NCI-H748 (cell line): ENCODE measurements at regions not wholly inside any gene's neighbourhood (a gene's known extent, or its start where the extent isn't known, plus 50 kb on each side); places are given as distances from the start of the nearest gene placed in this dataset.
A peak's percentile ranks its signal among the peaks of the same experiment; 100 is the strongest.

Experiments used
- DNase-seq: peaks from one replicate; lab custom pipeline; 2025; ENCODE audit not compliant: unreplicated experiment; lab: John Stamatoyannopoulos, UW

DNA sequence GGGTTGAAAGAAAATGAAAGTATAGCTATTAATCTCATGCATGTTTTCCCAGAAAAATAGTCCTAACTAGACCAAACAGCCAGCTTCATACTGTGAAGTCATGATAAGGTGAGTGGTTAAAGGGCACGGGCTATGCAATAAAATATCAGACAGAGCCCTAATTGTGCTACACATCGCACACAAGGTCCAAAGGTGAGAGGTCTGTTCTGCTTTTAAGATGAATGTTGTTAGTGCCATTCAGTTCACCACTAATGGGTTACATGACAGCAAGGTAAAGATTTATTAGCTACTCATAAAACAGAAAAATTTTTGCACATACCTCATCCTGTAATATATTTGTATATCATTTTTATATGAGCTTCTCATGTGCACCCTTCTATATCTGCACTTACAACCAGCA lies 105.0 kb upstream of the STK17B start:
- no peak for DNase-seq

DNA sequence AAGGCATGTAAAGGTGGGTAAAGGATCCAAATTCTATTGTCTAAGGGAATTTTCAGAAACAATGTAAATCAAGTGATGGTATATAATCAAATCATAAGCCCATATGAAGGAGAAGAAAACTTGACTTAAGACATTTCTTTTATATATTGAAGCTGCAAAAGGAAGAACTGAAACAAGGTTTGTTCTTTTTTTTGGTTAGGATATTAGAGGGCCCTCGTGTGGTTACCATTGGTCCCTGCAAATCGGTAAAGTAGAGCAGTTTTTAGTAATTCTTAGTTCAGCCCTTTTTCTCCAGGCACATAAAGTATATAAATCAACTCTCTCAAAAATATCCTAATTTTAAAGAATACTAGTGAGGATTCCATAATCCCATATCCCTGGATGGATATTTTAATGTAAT lies 105.6 kb upstream of the STK17B start:
- peak; percentile 11 for DNase-seq

DNA sequence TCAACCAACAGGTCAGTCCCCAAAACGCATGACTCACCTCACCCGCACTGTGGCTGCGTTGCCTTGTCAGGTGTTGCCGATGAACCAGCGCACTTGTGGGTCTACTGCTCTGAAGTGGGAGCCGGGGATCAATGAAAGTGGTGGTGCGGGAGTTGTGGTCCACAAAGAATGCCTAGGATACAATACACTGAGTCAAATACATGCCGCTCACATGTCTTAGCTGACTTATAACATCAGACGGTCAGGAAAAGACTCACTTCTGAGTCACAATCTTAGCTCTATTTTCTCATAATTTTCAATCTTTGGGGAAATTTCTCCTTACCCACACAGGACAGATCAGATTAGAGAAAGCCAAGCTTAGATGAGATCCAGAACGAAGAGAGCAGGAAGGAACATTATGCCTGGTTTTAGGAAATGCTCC lies 107.1 kb upstream of the STK17B start:
- DNase-seq = no peak

DNA sequence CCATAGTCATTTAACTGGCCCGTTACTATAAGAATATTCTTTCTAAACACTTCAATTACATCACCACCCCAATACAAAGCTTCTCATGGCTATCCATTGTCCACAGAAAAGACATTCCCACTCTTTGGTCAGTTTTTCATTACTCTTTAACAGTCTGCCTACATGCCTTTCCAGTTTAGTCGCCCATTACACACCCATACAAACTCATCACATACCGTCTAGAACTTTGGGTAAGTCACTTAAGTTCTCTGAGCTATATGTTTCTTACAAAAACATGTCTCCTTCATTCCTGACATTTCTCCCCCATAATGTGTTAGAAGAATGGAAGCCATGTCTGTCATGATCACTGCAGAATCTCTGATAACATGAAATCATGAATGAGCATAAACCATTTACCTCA lies 108.2 kb upstream of the STK17B start:
- DNase-seq = no peak

DNA sequence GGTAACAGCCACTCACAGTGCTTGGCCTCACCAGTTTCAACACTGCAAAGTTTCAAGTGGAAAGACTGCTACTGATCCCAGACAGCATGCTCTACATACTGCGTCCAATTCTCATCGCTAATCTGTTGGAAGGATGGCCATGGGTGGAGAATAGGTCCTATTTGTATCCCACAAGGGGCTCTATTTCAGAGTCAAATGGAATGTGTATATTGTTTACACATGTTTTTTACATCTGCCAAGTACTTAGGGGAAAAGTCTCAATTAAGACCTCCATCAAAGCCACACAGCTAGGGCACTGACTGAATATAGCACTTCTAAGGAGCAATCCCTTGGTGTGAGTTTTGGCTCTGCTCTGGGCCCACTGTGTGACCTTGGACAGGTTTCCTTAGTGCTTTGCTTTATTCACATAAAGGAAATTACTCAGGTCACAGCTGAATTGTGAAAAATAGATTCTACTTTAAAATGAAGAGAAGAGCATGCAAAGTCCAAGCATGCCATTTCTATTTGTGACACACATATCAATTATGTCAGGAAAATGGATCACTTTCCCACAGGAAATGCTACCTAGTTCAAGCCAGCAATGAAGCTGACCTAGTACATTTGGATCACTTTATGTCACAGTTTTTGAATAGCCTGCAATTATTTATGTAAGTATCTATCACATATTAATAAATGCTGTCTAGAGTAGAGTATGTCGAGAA lies 112.9 kb upstream of the STK17B start:
- no peak for DNase-seq

DNA sequence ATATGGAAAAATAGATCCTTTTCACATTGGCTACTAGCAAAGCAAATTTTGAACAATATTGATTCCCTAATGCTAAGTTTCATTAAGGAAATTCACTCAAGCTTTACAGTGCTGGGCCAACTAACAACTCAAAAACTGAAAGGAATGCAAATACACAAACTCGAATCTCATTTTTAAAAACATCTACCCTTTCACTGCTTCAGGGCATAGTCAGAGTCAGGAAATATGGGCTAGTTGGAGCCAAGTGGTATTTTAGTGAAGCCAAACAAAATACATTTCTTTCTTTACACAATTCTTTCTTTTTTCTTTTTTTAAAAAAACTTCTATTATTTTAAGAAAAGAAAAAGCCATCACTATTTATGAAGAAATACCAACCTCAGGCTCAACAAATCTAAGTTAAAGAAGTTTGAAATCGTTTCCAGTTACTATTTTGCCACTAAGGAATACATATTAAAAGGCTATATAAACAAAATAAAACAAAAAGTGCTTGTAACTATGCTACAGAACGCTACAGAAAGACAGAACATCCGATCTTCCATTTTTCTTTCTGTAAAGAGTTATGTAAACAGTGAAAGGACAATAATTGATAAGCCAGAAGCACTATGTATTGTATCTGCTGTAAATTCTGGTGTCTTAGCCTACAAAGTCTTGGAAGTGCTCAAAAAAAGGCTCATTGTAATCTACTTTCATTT lies 113.6 kb upstream of the STK17B start:
- no peak for DNase-seq

DNA sequence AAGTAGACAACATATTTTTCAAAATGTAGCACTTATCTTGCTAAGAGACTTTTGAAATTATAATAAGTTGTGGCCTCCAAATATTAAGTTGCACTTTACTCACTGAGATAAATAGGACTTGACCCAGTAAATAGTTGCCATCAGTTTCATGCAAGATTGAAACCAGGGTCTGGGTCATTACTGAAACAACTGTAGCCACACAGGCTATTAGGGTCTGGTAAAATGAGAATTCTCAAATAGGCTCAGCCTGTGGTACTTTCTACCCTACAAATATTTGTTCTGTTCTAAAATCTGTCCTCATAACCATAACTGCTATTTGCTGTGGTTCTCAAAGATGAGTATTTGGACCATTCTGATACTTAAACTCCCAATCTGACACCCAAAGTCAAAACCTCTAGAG lies 115.4 kb upstream of the STK17B start:
- no peak for DNase-seq

DNA sequence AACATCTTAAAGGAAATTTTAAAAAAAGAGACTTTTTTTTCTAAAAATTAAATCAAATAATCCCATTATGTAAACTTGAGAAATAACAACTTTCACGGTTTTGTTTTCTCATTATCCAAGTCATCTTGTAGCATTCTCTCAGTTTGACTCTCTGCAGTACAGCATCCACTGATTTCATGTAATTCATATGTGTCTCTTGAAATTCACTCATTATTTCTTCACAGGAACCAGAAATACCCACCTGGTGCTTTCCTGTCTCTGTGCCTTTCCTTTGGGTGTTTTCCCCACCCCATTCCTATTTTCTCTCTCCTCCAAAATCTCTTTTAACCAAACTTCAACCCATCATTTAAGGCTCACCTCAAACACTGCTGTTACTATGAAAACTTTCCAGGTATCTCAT lies 116.1 kb upstream of the STK17B start:
- no peak for DNase-seq

DNA sequence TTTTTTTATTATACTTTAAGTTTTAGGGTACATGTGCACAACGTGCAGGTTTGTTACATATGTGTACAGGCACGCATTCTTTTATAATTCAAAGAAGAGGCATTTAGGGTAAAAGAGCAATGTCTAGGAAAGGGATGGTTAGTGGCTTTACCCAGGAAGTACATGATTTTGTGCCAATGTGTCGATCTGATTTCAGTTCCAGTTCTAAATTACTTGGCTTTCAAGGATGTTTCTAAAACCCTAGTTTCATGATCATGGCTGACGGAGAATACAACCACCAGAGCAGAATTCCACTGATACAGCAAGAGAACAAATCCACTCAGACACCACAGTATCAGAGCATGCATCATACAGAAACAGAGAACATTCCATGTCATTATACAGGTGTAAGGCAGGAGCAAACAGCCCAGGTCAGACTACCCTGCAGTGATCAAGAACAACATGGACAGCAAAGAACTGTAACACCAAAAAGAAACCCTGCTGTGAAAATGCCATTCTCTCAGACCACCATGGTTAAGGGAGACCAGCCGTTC lies 116.7 kb upstream of the STK17B start:
- DNase-seq = no peak

DNA sequence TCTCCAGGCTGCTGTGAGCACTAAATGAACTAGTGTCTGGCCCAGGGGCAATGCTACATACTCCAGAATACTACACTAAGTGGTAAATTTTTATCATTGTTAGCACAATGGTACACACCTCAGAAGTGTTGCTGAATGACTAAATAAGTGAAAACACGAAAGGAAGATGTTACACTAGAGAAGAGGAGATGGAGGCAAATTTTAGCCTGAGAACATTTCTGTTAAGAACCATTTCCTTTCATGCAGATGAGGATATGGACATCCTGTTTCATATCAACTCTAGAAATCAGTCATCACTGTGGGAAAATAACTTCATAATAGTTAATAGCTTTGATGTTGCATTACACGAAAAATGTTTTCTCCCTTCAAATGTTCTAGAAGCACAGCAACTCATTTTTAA lies 117.6 kb upstream of the STK17B start:
- no peak for DNase-seq

DNA sequence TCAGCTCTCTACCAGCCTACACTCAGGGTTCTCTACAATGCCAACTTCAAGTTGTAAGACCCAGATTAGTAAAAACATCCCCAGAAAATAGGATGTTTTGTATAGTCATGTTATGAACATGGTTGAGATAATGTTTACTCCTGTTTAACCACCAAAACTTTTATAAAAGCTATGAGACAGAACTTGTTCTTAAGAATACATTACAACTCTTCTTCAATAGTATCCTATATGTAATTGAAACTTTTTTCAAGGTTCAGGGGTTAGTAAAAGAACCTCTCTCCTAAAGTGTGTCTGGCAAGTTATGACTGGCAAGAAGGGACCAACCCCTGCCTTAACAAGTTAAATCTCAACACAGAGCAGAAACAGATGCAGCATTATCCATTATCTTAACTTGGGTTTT lies 118.8 kb upstream of the STK17B start:
- DNase-seq = no peak

DNA sequence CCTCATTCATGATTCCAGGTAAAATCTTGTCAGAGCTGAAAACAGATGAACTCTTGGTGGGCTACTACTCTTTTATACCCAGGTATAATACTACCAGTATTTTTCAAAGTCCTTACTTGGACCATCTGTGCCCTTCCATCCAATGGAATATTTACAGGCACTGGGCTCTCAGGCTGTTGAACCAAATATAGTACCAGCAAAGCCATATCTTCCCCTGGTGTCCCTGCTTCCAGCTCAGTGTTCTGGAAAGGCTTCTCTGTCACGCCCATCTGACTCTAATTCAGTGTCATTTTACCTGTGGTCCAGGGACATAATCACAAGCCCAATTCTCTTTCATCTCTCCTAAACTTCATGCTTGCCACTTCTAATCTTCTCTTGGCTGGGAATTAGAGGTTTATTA lies 119.2 kb upstream of the STK17B start:
- no peak for DNase-seq

DNA sequence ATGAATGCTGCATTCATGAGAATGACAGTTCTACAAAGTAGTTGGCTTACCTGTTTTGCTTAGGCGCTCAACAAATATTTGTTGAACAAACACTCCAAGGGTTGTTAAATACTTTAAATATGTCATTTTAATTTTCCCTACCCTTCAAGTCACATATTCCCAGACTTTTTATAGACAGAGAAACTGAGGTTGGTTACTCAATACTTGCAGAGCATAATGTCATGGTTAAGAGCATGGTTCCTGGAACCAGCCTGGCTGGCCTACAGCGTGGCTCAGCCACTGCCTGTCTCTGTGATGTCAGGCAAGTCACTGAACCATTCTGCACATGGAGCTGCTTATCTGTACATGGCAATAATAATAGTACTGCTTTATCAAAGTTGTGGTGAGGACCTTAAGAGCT lies 120.0 kb upstream of the STK17B start:
- DNase-seq = no peak

DNA sequence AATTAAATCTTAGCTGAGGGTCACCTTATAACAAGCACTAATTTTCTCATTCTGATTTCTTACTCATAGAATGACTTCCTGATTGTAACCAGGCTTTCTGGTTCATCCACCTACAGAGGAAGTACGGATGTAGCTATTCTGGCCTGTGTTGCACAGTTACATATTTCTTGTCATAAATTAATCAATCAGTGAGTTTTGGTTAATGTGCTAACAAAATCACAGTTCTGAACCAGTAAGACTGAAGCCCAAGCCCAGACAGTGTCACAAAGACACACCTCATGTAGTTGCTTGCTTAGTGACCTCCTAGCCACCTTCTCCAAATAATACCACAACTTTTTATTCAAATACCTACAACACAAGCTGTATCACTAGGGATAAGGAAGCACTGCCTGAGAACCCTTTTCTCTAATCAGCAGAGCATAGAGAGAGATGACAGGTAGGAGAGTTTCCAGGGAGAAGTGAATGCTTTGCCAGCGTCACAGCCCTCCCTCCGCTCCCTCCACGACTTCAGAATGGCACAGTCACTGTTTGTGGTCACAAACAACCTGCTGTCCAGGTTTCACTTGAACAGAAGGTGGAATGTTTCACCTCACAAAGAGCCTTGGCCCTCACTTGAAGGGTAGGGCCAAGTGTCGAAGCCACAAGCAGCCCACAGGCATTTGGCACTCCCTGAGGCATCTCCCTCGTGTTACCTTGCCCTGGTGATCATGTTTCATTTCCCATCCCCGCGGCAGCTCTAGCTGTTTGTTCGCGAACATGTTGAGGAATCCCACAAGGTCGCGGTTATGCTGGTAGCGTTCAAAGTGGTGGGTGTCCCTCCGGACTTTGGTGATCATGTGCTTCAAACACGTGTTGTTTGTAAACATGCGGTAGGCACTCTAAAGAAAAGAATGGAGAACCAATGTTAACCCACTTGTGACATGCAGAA lies 120.8 kb upstream of the STK17B start:
- no peak for DNase-seq

DNA sequence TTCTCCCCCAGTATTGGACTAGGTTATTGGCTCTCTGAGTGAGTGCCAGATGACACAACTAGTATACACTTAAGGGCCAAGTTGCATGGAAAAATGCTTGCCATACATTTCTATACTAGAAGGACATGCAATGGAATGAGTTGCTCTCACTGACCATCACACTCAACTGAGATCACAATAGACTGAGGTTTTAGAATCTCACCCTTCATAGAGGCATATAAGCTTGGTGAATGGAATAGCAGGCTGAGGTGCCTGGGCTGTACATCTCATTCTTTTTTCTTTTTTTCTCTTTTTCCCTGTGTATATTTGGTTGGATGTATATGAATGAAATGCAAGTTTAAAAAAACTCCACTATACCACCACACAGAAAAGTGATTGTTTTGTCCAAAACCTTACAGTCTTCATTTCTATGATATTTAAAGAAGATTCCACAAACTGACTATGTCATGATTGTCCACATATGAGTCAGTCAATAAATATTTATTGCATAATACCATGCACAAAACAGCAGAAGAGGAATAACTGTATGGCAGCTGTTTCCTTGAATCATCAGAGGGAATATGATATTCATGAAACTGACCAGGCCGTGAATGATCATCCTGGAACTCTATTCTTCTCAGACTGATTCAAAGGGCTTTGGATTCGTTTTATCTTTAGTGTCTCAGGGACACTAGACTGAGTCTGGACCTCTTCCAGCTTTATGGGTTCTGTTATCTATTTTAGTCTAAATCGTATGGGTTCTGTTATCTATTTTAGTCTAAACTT lies 122.6 kb upstream of the STK17B start:
- no peak for DNase-seq

DNA sequence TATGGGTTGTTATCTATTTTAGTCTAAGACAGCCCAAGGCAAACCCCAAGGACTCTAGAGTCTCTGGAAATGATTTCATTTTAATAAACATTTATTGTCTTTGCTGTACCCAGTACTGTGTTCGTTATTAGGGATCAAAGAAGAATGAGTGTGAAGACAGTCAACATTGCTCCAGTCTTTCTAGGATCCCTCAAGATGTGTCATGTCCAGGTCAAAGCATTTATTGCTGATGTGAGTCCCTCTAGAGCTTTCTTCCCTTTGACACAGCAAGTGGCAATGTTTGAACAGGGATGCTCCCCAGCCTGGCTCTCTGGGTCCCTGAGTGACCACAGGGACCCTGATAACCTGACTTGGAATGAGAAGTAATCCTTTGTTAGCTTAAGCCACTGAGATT lies 123.1 kb upstream of the STK17B start:
- no peak for DNase-seq

DNA sequence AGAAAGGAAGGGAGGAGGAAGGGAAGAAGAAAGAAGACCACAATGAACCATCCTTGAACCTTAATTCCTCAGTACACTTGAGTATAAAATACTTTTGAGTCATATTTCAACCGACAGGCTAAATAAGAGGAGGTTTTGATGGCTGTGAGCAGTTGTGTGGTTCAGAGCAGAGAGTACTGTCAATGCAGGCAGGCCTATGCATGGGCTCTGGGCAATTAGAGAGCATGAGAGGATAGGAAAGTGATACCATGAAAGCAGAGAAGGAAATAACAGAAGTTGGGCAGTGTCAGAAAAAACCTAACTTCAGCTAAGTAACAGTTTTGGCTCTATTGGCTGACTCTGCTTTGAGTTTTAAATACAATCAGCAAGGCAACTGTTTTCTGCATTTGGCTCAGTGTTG lies 123.6 kb upstream of the STK17B start:
- no peak for DNase-seq

DNA sequence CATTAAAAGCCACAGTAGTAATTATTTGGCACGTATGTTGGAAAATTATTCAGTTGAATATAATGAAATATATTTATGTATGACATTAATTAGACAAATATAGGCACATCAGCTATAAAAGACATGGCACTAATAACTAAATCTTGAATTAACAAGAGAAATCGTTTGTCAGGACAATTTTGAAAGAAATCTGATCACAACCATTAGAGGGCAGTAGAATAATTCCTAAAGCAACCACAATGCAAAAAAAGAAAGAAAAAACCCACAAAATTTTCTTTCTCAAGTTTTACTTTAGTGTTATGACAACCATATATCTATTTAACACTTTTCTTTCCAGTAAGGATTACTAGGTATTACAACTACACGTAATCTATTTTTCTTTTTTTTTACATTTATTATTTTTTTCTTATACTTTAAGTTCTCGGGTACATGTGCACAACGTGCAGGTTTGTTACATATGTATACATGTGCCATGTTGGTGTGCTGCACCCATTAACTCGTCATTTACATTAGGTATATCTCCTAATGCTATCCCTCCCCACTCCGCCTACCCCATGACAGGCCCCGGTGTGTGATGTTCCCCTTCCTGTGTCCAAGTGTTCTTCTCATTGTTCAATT lies 126.8 kb upstream of the STK17B start:
- DNase-seq = peak; percentile 42

DNA sequence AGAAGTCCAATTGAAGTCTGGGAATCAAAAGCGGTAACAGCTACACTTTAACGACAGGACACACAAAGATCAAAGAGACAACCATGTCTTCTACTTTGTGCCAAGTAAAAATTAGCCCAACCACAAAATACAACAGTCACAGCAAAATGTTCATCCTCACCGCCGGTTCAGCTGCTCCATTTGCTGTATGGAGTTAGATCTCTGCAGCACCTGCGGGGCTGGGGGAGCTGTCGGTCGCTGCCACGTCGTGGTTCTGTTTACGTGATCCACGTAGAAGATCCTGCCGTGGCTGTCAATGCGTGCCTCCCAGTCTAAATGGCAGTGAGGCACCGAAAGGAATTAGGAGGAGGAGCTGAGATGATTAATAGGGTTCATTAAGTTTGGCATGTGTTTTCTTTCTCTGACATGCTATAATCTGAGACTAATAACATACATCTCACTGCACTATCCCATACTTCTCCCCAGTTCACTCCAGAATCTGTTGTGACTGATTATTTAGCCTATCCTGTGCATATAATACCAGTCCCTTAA lies 136.5 kb upstream of the STK17B start:
- DNase-seq = no peak

DNA sequence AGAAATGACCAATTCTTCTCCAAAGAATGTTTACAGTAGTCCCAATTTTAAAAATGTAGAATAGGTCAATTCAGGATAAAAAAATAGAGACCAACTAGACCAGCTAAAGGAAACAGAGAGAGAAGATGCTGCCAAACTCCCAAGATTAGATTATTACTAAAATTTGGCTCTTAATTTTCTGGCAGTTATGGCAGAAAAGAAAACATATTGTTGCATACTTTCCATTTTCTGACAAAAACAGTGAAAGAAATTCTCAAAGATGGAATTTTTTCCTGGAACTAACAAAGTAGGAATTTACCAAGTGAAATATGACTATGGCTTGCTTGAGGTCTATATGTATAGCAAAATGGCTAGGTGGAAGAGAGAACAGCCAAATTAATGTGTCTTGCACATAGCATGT lies 138.3 kb upstream of the STK17B start:
- no peak for DNase-seq
